Mammary epithelial cell (primary cell): ENCODE measurements at regions not wholly inside any gene's neighbourhood (a gene's known extent, or its start where the extent isn't known, plus 50 kb on each side); places are given as distances from the start of the nearest gene placed in this dataset.

ENCODE experiments used
- CTCF ChIP-seq, 2 donors: IDR thresholded peaks in 1 of 2; conservative IDR thresholded peaks in 1 of 2; 2 replicates each; pipeline ENCODE4 v1.5.1; 2011 to 2012; ENCODE audit warnings: inconsistent platforms in 2 of 2, low read length in 2 of 2, mild to moderate bottlenecking in 2 of 2, control low read depth in 1 of 2, low read depth in 1 of 2; ENCODE audit not compliant: insufficient read depth in 1 of 2; ENCODE audit errors: extremely low read depth in 1 of 2
- EZH2 ChIP-seq: IDR thresholded peaks from 2 replicates; pipeline ENCODE4 v1.6.1; 2012; ENCODE audit warnings: low read length, inconsistent platforms, borderline replicate concordance

- no peak for TF ChIP-seq CTCF (conservative IDR thresholded peaks at IDR 0.05 in 1 of 2, IDR thresholded peaks at IDR 0.05 in 1 of 2; ENCODE audit: extremely low read depth in 1 of 2, insufficient read depth in 1 of 2, low read depth in 1 of 2, low read length in 2 of 2)
- no peak for TF ChIP-seq EZH2
Observed at GRCh38 chrX:120774606-120775005, 101.1 kb downstream of the CT47B1 start.
